ENCODE measurements at regions not wholly inside any gene's neighbourhood (a gene's known extent, or its start where the extent isn't known, plus 50 kb on each side); places are given as distances from the start of the nearest gene placed in this dataset.
"Not testable (repeated sequence)": the region's sequence is repeated elsewhere in the genome, so short reads cannot be mapped to it uniquely, and the experiment has no call there.

- TF ChIP-seq, protein P1, sequence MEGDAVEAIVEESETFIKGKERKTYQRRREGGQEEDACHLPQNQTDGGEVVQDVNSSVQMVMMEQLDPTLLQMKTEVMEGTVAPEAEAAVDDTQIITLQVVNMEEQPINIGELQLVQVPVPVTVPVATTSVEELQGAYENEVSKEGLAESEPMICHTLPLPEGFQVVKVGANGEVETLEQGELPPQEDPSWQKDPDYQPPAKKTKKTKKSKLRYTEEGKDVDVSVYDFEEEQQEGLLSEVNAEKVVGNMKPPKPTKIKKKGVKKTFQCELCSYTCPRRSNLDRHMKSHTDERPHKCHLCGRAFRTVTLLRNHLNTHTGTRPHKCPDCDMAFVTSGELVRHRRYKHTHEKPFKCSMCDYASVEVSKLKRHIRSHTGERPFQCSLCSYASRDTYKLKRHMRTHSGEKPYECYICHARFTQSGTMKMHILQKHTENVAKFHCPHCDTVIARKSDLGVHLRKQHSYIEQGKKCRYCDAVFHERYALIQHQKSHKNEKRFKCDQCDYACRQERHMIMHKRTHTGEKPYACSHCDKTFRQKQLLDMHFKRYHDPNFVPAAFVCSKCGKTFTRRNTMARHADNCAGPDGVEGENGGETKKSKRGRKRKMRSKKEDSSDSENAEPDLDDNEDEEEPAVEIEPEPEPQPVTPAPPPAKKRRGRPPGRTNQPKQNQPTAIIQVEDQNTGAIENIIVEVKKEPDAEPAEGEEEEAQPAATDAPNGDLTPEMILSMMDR (IDR thresholded peaks at IDR 0.05), result not testable (repeated sequence)
- TF ChIP-seq, protein P2, sequence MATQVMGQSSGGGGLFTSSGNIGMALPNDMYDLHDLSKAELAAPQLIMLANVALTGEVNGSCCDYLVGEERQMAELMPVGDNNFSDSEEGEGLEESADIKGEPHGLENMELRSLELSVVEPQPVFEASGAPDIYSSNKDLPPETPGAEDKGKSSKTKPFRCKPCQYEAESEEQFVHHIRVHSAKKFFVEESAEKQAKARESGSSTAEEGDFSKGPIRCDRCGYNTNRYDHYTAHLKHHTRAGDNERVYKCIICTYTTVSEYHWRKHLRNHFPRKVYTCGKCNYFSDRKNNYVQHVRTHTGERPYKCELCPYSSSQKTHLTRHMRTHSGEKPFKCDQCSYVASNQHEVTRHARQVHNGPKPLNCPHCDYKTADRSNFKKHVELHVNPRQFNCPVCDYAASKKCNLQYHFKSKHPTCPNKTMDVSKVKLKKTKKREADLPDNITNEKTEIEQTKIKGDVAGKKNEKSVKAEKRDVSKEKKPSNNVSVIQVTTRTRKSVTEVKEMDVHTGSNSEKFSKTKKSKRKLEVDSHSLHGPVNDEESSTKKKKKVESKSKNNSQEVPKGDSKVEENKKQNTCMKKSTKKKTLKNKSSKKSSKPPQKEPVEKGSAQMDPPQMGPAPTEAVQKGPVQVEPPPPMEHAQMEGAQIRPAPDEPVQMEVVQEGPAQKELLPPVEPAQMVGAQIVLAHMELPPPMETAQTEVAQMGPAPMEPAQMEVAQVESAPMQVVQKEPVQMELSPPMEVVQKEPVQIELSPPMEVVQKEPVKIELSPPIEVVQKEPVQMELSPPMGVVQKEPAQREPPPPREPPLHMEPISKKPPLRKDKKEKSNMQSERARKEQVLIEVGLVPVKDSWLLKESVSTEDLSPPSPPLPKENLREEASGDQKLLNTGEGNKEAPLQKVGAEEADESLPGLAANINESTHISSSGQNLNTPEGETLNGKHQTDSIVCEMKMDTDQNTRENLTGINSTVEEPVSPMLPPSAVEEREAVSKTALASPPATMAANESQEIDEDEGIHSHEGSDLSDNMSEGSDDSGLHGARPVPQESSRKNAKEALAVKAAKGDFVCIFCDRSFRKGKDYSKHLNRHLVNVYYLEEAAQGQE (IDR thresholded peaks at IDR 0.05; ENCODE audit: insufficient read depth in 1 of 2, low read depth in 2 of 2, low read length in 1 of 2), result not testable (repeated sequence)
- not testable (repeated sequence) for TF ChIP-seq POLR2AphosphoS5, TCF7L2 (IDR thresholded peaks at IDR 0.05; ENCODE audit: low read depth, low read length)
These were observed 92.6 kb upstream of the SLC1A4 start for GRCh38 chr2:64896572-64896971.
